Activated naive CD4-positive, alpha-beta T cell treated with anti-CD3 and anti-CD28 coated beads, Interleukin-2, amount 50 U/mL, for 24 hours (primary cell): ENCODE measurements at regions not wholly inside any gene's neighbourhood (a gene's known extent, or its start where the extent isn't known, plus 50 kb on each side); places are given as distances from the start of the nearest gene placed in this dataset.

Experiments
- H3K27ac Mint-ChIP-seq: one replicate; pipeline ENCODE4 v1.8.0; 2021; ENCODE audit warnings: mild to moderate bottlenecking, mixed read lengths
- H3K27me3 Mint-ChIP-seq: one replicate; pipeline ENCODE4 v1.8.0; 2021; ENCODE audit warnings: mixed read lengths
- H3K36me3 Mint-ChIP-seq: one replicate; pipeline ENCODE4 v1.8.0; 2021; ENCODE audit warnings: mixed read lengths
- H3K4me1 Mint-ChIP-seq: one replicate; pipeline ENCODE4 v1.8.0; 2021; ENCODE audit warnings: mixed read lengths
- H3K4me3 Mint-ChIP-seq: one replicate; pipeline ENCODE4 v1.8.0; 2021; ENCODE audit warnings: mild to moderate bottlenecking, mixed read lengths
- H3K9me3 Mint-ChIP-seq: one replicate; pipeline ENCODE4 v1.8.0; 2021; ENCODE audit warnings: mixed read lengths

- Mint-ChIP-seq H3K4me3 (no peak overlapping the region), H3K9me3 (no peaks in the 10 kb centered on the region), H3K27ac (no peak overlapping the region), H3K27me3 (no peaks in the 10 kb centered on the region), H3K36me3 (peaks cover 3% of the 10 kb centered on the region), H3K4me1 (no peaks in the 10 kb centered on the region)
Measured at GRCh38 chr2:7237466-7237865, 320.3 kb downstream of the RNF144A start.

- no peaks in the 10 kb centered on the region for H3K36me3 Mint-ChIP-seq
- H3K27ac Mint-ChIP-seq = no peak overlapping the region
- H3K27me3 Mint-ChIP-seq = no peaks in the 10 kb centered on the region
- no peaks in the 10 kb centered on the region for H3K4me1 Mint-ChIP-seq
- no peak overlapping the region for H3K4me3 Mint-ChIP-seq
- H3K9me3 Mint-ChIP-seq = no peaks in the 10 kb centered on the region
Measured at GRCh38 chr2:7239078-7239477, 321.9 kb downstream of the RNF144A start.

GRCh38 chr2:7241041-7241745 lies 324.0 kb downstream of the RNF144A start:
- Mint-ChIP-seq H3K4me3 (no peak overlapping the region), H3K27ac (no peak overlapping the region), H3K4me1 (no peaks in the 10 kb centered on the region), H3K27me3 (no peaks in the 10 kb centered on the region), H3K36me3 (no peaks in the 10 kb centered on the region), H3K9me3 (no peaks in the 10 kb centered on the region)

- no peak overlapping the region for H3K4me3 Mint-ChIP-seq
- no peaks in the 10 kb centered on the region for H3K36me3 Mint-ChIP-seq
- no peaks in the 10 kb centered on the region for H3K9me3 Mint-ChIP-seq
- H3K4me1 Mint-ChIP-seq = no peaks in the 10 kb centered on the region
- no peak overlapping the region for H3K27ac Mint-ChIP-seq
- H3K27me3 Mint-ChIP-seq = no peaks in the 10 kb centered on the region
Measured at GRCh38 chr2:7242189-7242867, 325.1 kb downstream of the RNF144A start.

- H3K4me3 Mint-ChIP-seq = no peak overlapping the region
- H3K36me3 Mint-ChIP-seq = no peaks in the 10 kb centered on the region
- no peak overlapping the region for H3K27ac Mint-ChIP-seq
- no peaks in the 10 kb centered on the region for H3K4me1 Mint-ChIP-seq
- no peaks in the 10 kb centered on the region for H3K27me3 Mint-ChIP-seq
- H3K9me3 Mint-ChIP-seq = no peaks in the 10 kb centered on the region
Measured at GRCh38 chr2:7243276-7243675, 326.1 kb downstream of the RNF144A start.

GRCh38 chr2:7256377-7256776 lies 339.2 kb downstream of the RNF144A start:
- Mint-ChIP-seq H3K4me1 (no peaks in the 10 kb centered on the region), H3K27me3 (no peaks in the 10 kb centered on the region), H3K9me3 (no peaks in the 10 kb centered on the region), H3K36me3 (peaks cover 3% of the 10 kb centered on the region), H3K4me3 (no peak overlapping the region), H3K27ac (no peak overlapping the region)

- no peaks in the 10 kb centered on the region for H3K9me3 Mint-ChIP-seq
- no peak overlapping the region for H3K27ac Mint-ChIP-seq
Measured at GRCh38 chr2:7262727-7263126, 345.5 kb downstream of the RNF144A start.

GRCh38 chr2:7264791-7265190 lies 347.6 kb downstream of the RNF144A start:
- H3K9me3 Mint-ChIP-seq = no peaks in the 10 kb centered on the region
- H3K27me3 Mint-ChIP-seq = no peaks in the 10 kb centered on the region
- H3K4me1 Mint-ChIP-seq = no peaks in the 10 kb centered on the region
- H3K36me3 Mint-ChIP-seq = no peaks in the 10 kb centered on the region
- no peak overlapping the region for H3K4me3 Mint-ChIP-seq
- H3K27ac Mint-ChIP-seq = no peak overlapping the region

More at GRCh38 chr2:7262727-7263126, 345.5 kb downstream of the RNF144A start:
- no peak overlapping the region for H3K4me3 Mint-ChIP-seq
- peaks cover 3% of the 10 kb centered on the region for H3K36me3 Mint-ChIP-seq
- H3K4me1 Mint-ChIP-seq = no peaks in the 10 kb centered on the region
- H3K27me3 Mint-ChIP-seq = no peaks in the 10 kb centered on the region

GRCh38 chr2:7265286-7265685 lies 348.1 kb downstream of the RNF144A start:
- H3K4me3 Mint-ChIP-seq = no peak overlapping the region
- H3K9me3 Mint-ChIP-seq = no peaks in the 10 kb centered on the region
- no peaks in the 10 kb centered on the region for H3K27me3 Mint-ChIP-seq
- no peaks in the 10 kb centered on the region for H3K4me1 Mint-ChIP-seq
- no peak overlapping the region for H3K27ac Mint-ChIP-seq
- H3K36me3 Mint-ChIP-seq = no peaks in the 10 kb centered on the region

GRCh38 chr2:7269106-7269643 lies 352.0 kb downstream of the RNF144A start:
- Mint-ChIP-seq H3K27me3 (no peaks in the 10 kb centered on the region), H3K4me3 (no peak overlapping the region), H3K27ac (no peak overlapping the region), H3K4me1 (no peaks in the 10 kb centered on the region), H3K9me3 (no peaks in the 10 kb centered on the region), H3K36me3 (no peaks in the 10 kb centered on the region)

GRCh38 chr2:7270011-7270431 lies 352.8 kb downstream of the RNF144A start:
- no peak overlapping the region for H3K4me3 Mint-ChIP-seq
- no peaks in the 10 kb centered on the region for H3K36me3 Mint-ChIP-seq
- H3K4me1 Mint-ChIP-seq = no peaks in the 10 kb centered on the region
- no peaks in the 10 kb centered on the region for H3K9me3 Mint-ChIP-seq
- no peaks in the 10 kb centered on the region for H3K27me3 Mint-ChIP-seq
- H3K27ac Mint-ChIP-seq = no peak overlapping the region

GRCh38 chr2:7272210-7272609 lies 355.0 kb downstream of the RNF144A start:
- Mint-ChIP-seq H3K4me1 (no peaks in the 10 kb centered on the region), H3K27ac (no peak overlapping the region), H3K4me3 (no peak overlapping the region), H3K36me3 (no peaks in the 10 kb centered on the region), H3K27me3 (no peaks in the 10 kb centered on the region), H3K9me3 (no peaks in the 10 kb centered on the region)

- Mint-ChIP-seq H3K27ac (no peak overlapping the region), H3K9me3 (no peaks in the 10 kb centered on the region), H3K27me3 (no peaks in the 10 kb centered on the region), H3K36me3 (no peaks in the 10 kb centered on the region), H3K4me3 (no peak overlapping the region), H3K4me1 (no peaks in the 10 kb centered on the region)
Measured at GRCh38 chr2:7278984-7279383, 361.8 kb downstream of the RNF144A start.

- H3K36me3 Mint-ChIP-seq = no peaks in the 10 kb centered on the region
- H3K27me3 Mint-ChIP-seq = no peaks in the 10 kb centered on the region
- no peaks in the 10 kb centered on the region for H3K9me3 Mint-ChIP-seq
- no peak overlapping the region for H3K4me3 Mint-ChIP-seq
- H3K4me1 Mint-ChIP-seq = no peaks in the 10 kb centered on the region
- H3K27ac Mint-ChIP-seq = no peak overlapping the region
Measured at GRCh38 chr2:7279421-7279949, 362.3 kb downstream of the RNF144A start.

- Mint-ChIP-seq H3K27me3 (no peaks in the 10 kb centered on the region), H3K9me3 (no peaks in the 10 kb centered on the region), H3K36me3 (no peaks in the 10 kb centered on the region), H3K27ac (no peak overlapping the region), H3K4me3 (no peak overlapping the region), H3K4me1 (no peaks in the 10 kb centered on the region)
Measured at GRCh38 chr2:7280790-7281189, 363.6 kb downstream of the RNF144A start.
